ENCODE measurements at regions not wholly inside any gene's neighbourhood (a gene's known extent, or its start where the extent isn't known, plus 50 kb on each side); places are given as distances from the start of the nearest gene placed in this dataset.

- H3K36me3 ChIP-seq (ENCODE audit: control insufficient read depth in 2 of 2, extremely low read depth in 1 of 2, insufficient read depth in 2 of 2, low read length in 2 of 2) = no peaks in the 10 kb centered on the region
- no peaks in the 10 kb centered on the region for H4K20me1 ChIP-seq (replicated peaks; ENCODE audit: control insufficient read depth, extremely low read depth, insufficient read depth, low read length)
- intact Hi-C loops (cut with micrococcal nuclease) = no loop called here
- H3K9me3 ChIP-seq (replicated peaks; ENCODE audit: control insufficient read depth, insufficient read depth, low read length) = no peaks in the 10 kb centered on the region
- ChIA-PET POLR2A (no interaction called here), CTCF (interaction anchor here (1.5 kb wide), 1 partner anchor 10 kb away, joined by 4 read pairs; no protein-coding TSS in a partner anchor)
- H2AFZ ChIP-seq (ENCODE audit: low read depth, low read length) = no peak overlapping the region
- H3K9ac ChIP-seq (replicated peaks; ENCODE audit: extremely low read depth, insufficient read depth, low read length) = no peak overlapping the region
- FAIRE-seq = no peak
- TF ChIP-seq CTCF (IDR thresholded peaks at IDR 0.05; ENCODE audit: extremely low read depth in 1 of 2, insufficient read depth in 1 of 2, low read depth in 1 of 2, low read length in 2 of 2) = no peak
- no peak for TF ChIP-seq GATA2 (IDR thresholded peaks at IDR 0.05; ENCODE audit: insufficient read depth, insufficient read length, low read depth, low read length)
- TF ChIP-seq MAX (IDR thresholded peaks at IDR 0.05; ENCODE audit: insufficient read depth, insufficient read length) = no peak
- no peak for TF ChIP-seq POLR2AphosphoS5 (IDR thresholded peaks at IDR 0.05; ENCODE audit: insufficient read depth, low read depth, low read length)
- TF ChIP-seq POLR2A (IDR thresholded peaks at IDR 0.05; ENCODE audit: low read depth, low read length) = no peak
- no peak for TF ChIP-seq FOS (IDR thresholded peaks at IDR 0.05; ENCODE audit: borderline replicate concordance, insufficient read depth, low read length)
- no peak for TF ChIP-seq MYC (IDR thresholded peaks at IDR 0.05; ENCODE audit: low read depth, low read length)
- TF ChIP-seq EZH2 (IDR thresholded peaks at IDR 0.05; ENCODE audit: borderline replicate concordance, low read depth, low read length, severe bottlenecking) = no peak
- no peak for TF ChIP-seq JUN (IDR thresholded peaks at IDR 0.05; ENCODE audit: borderline replicate concordance, insufficient read depth, insufficient read length, low read depth)
- peaks cover 17% of the 10 kb centered on the region for H3K4me1 ChIP-seq (ENCODE audit: control insufficient read depth, extremely low read depth, insufficient read depth, low read length)
- no peak overlapping the region for H3K4me2 ChIP-seq (ENCODE audit: insufficient read depth, low read length)
- no peak overlapping the region for H3K27ac ChIP-seq (ENCODE audit: insufficient read depth, low read depth, low read length)
- dilution Hi-C loops (cut with MboI; ENCODE audit: extremely low pct_ligation_motif_present, low sequenced_read_pairs) = no loop called here
- DNase-seq (ENCODE audit: low read depth, low spot score) = no peak
- BruUV-seq (replicated peaks) = no TSS peak
- H3K9me1 ChIP-seq (replicated peaks; ENCODE audit: control insufficient read depth, extremely low read depth, insufficient read depth, low read length) = no peaks in the 10 kb centered on the region
- H3K79me2 ChIP-seq (ENCODE audit: control insufficient read depth, insufficient read depth, low read length) = no peaks in the 10 kb centered on the region
- H3K27me3 ChIP-seq (ENCODE audit: control insufficient read depth in 2 of 2, insufficient read depth in 2 of 2, low read length in 2 of 2) = peaks cover 0 to 2% of the 10 kb centered on the region in 2 experiments
- no peak overlapping the region for H3K4me3 ChIP-seq (replicated peaks in 1 of 3; ENCODE audit: insufficient read depth in 1 of 3, low read depth in 1 of 3, low read length in 3 of 3)
Measured at GRCh38 chr5:74162524-74162923, 478.0 kb downstream of the ENC1 start.

All from endothelial cell of umbilical vein (primary cell).